GM20000 (cell line): ENCODE measurements at regions not wholly inside any gene's neighbourhood (a gene's known extent, or its start where the extent isn't known, plus 50 kb on each side); places are given as distances from the start of the nearest gene placed in this dataset.

Source experiments
- DNase-seq: peaks from one replicate; pipeline ENCODE4 v3.0.0; 2012; ENCODE audit warnings: low spot score
- CTCF ChIP-seq: IDR thresholded peaks from 2 replicates; pipeline ENCODE4 v1.5.1; 2012; ENCODE audit warnings: mild to moderate bottlenecking, control low read depth; ENCODE audit errors: extremely low read depth, missing control alignments

DNA sequence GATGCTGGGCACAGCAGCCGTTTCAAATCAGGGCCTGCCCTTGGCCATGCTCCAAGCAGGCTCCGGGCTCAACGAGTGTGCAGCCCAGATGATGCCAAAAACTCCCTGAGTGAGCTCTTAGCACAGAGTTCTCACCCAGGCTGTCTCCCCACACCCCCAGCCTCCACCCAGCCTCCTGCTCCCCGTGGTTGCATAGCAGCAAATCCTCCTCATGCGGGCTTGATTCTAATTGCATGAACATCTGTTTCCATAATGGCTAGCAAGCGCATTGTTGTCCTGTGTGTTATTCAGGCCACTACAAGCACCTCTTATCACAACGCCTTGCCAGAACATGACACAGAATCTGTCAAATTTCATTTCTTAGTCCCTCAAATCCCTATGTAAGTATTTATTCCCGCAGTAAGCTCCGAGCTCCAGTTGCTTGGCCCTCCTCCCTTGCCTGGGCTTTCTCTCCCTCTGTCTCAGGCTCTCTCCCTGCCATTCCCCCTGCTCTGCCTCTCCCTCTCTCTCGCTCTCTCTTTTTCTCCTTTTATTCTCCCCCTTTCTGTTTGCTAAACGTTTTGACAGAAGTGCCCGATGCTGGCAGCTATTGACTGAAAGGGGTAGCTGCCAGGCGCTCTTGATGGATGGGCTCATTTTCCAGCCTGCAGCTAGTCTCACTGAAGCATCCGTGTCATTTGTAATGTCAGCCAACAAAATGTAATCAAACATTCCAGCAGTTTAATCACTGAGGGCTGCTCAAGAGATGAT lies 306.5 kb downstream of the IL20RB start:
- TF ChIP-seq CTCF, result no peak
- DNase-seq, result no peak

- no peak for DNase-seq
- TF ChIP-seq CTCF, result no peak
Observed at GRCh38 chr3:137264843-137265330, 307.1 kb downstream of the IL20RB start.

DNA sequence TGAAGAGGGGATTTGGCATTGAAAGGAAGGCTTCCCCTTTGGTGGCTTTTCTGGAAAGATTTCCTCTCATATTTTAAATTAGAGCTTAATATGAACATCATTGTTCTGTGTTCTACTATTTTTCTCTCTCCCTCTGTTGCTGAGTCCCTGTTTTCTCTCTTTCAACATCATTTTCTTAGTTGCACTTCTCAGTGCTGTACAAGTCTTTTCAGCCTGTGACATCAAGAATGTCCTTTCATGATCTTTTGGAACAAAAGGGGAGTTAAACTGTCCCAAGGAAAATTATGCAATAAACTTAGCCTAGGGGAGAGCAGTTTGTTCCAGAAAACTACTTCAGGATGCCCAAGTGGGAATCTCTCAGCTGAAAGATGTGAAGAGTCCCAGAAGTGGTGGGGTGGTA lies 325.1 kb downstream of the IL20RB start:
- TF ChIP-seq CTCF, result no peak
- no peak for DNase-seq

DNA sequence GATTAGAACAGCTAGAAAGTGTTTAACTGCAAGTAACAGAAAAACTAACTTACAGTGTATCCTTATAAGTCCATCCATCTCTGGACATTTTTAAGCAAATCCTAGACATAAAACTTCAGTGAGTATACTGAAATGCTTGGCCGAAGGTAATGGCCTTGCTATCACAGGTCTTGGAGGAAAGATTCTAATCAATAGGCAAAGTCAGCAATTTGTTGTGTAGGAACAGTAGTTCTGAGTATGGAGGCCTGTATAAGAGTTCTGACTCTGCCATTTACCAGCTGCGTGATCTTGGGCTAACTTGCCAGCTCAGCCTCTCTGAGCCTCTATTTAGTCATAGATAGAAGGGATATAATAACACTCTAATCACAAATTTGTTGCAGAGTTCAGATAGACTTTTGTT lies 328.1 kb downstream of the IL20RB start:
- TF ChIP-seq CTCF, result no peak
- DNase-seq, result no peak

DNA sequence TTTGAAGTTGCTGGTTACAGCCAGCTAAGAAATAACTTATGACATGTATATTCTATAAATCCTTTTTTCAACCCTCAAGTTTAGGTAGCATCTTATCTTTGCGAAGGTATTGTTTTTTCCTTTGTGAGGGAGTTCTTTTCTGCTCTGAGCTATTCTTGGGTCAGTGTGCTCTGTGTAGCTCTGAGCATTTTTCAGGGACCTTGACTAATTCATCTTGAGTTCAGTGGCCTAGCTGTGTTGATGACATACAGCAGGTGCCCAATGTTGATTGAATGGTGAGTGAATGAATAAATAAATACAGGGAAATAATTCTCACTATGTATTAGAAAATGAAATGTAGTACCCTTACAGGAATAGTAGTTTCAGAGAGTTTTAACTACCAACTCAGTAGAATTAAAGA lies 335.3 kb downstream of the IL20RB start:
- DNase-seq, result no peak
- no peak for TF ChIP-seq CTCF

GRCh38 chr3:137294139-137294538 lies 336.4 kb downstream of the IL20RB start:
- no peak for TF ChIP-seq CTCF
- DNase-seq, result no peak

DNA sequence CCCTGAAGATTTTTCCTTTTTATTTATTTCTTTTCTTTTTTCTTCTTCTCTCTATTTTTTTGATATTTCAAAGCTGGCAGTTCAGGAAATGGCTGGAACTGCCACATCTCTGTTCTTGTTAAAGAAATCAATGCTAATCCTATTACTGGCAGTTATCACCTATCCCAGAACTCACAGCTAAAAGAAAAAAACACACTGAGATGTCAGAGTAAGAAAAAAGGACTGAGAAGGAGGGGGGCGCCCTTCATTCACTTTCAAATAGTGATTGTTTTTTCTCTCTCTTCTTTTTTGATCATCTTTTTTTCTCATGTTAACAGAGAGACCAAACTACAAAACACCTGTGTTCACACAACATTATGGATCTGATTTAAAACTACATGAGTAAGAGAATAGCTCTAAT lies 337.1 kb downstream of the IL20RB start:
- TF ChIP-seq CTCF, result no peak
- DNase-seq, result no peak
